GM13976 (cell line): ENCODE measurements at regions not wholly inside any gene's neighbourhood (a gene's known extent, or its start where the extent isn't known, plus 50 kb on each side); places are given as distances from the start of the nearest gene placed in this dataset.
"Not testable (repeated sequence)": the region's sequence is repeated elsewhere in the genome, so short reads cannot be mapped to it uniquely, and the experiment has no call there.

Experiments used
- DNase-seq: peaks from one replicate; pipeline ENCODE4 v3.0.0; 2012; ENCODE audit warnings: low spot score
- CTCF ChIP-seq: IDR thresholded peaks from 2 replicates; pipeline ENCODE4 v1.5.1; 2012; ENCODE audit warnings: borderline replicate concordance, mild to moderate bottlenecking; ENCODE audit not compliant: insufficient read depth; ENCODE audit errors: extremely low read depth, missing control alignments, control extremely low read depth
- in situ Hi-C: fragments of 300-500 bp; cut with MboI; formaldehyde crosslinking; loops from one replicate; pipeline ENCODE4 v1.12.0; 2022; ENCODE audit warnings: low sequenced_read_pairs, mixed read lengths, inconsistent platforms; ENCODE audit not compliant: unreplicated experiment

GRCh38 chr7:142438235-142438922, 180.5 kb upstream of the PRSS58 start:
- peak; percentile 37 for TF ChIP-seq CTCF
- peak; percentile 44 for DNase-seq
- in situ Hi-C loops, result no loop called here

- DNase-seq, result no peak
- in situ Hi-C loops, result no loop called here
- TF ChIP-seq CTCF, result no peak
Measured at GRCh38 chr7:142437741-142438140, 179.9 kb upstream of the PRSS58 start.

GRCh38 chr7:142436601-142437000, 178.7 kb upstream of the PRSS58 start:
- DNase-seq, result no peak
- in situ Hi-C loops, result no loop called here

GRCh38 chr7:142435606-142436005, 177.7 kb upstream of the PRSS58 start:
- DNase-seq, in situ Hi-C loops: not testable (repeated sequence)

More at GRCh38 chr7:142436601-142437000, 178.7 kb upstream of the PRSS58 start:
- TF ChIP-seq CTCF, result no peak

- no peak for TF ChIP-seq CTCF
- peak; percentile 21 for DNase-seq
- in situ Hi-C loops, result no loop called here
Measured at GRCh38 chr7:142434666-142435167, 176.9 kb upstream of the PRSS58 start.

- not testable (repeated sequence) for DNase-seq
Measured at GRCh38 chr7:142434133-142434532, 176.3 kb upstream of the PRSS58 start.

GRCh38 chr7:142432377-142432776, 174.5 kb upstream of the PRSS58 start:
- DNase-seq, result no peak
- no peak for TF ChIP-seq CTCF
- in situ Hi-C loops, result no loop called here

More at GRCh38 chr7:142434133-142434532, 176.3 kb upstream of the PRSS58 start:
- in situ Hi-C loops, result not testable (repeated sequence)
